Stomach (tissue), 8 donors: ENCODE measurements at regions not wholly inside any gene's neighbourhood (a gene's known extent, or its start where the extent isn't known, plus 50 kb on each side); places are given as distances from the start of the nearest gene placed in this dataset.

Source experiments
- DNase-seq, 2 donors: peaks; one replicate each; pipeline versions ENCODE4 v3.0.0 to v3.0.0-alpha.2; 2013 to 2019
- H3K27ac ChIP-seq, 5 donors: fragments of 200-600 bp in 4 of 5; sonication (generic) in 4 of 5; one replicate each; pipeline ENCODE4 v1.5.1; 2013 to 2019; ENCODE audit warnings: mild to moderate bottlenecking in 1 of 5, moderate library complexity in 1 of 5
- H3K27me3 ChIP-seq, 3 donors: fragments of 200-600 bp; sonication (generic); one replicate each; pipeline ENCODE4 v1.5.1; 2017 to 2019; ENCODE audit warnings: mixed run types in 1 of 3
- H3K36me3 ChIP-seq, 4 donors: fragments of 200-600 bp; sonication (generic); 1 replicate in 3 of 4; 2 replicates in 1 of 4; pipeline ENCODE4 v1.5.1; 2016 to 2019
- H3K4me1 ChIP-seq, 4 donors: fragments of 200-600 bp; sonication (generic); one replicate each; pipeline ENCODE4 v1.5.1; 2016 to 2019
- H3K4me3 ChIP-seq, 4 donors: fragments of 200-600 bp; sonication (generic) in 3 of 4; one replicate each; pipeline ENCODE4 v1.5.1; 2016 to 2019; ENCODE audit warnings: mild to moderate bottlenecking in 1 of 4
- H3K9me3 ChIP-seq, 4 donors: fragments of 200-600 bp; sonication (generic); one replicate each; pipeline ENCODE4 v1.5.1; 2016 to 2019
- EP300 ChIP-seq: sonication (generic); formaldehyde crosslinking; IDR thresholded peaks from one replicate; pipeline ENCODE4 v1.6.1; 2017; ENCODE audit warnings: antibody characterized with exemption
- POLR2A ChIP-seq, 4 donors: fragments of 450-650 bp; IDR thresholded peaks; one replicate each; pipeline ENCODE4 v1.6.1; 2016; ENCODE audit warnings: antibody characterized with exemption in 4 of 4, control low read depth in 2 of 4, mild to moderate bottlenecking in 1 of 4, moderate library complexity in 1 of 4
- POLR2AphosphoS5 ChIP-seq, 3 donors: sonication (generic); formaldehyde crosslinking; IDR thresholded peaks; one replicate each; pipeline ENCODE4 v1.6.1; 2016; ENCODE audit warnings: antibody characterized with exemption in 3 of 3
- WGBS, 5 donors: extraction: QIAGEN DNeasy Blood & Tissue Kit in 3 of 5; methylation state at CpG; one replicate each; pipeline versions ENCODE4 v1.1.5 to v1.1.7; 2013 to 2018; 5-methylcytosine and 5-hydroxymethylcytosine counted together
- intact Hi-C: fragments of 100-400 bp; cut with DNase I; formaldehyde crosslinking; loops from one replicate; pipeline ENCODE4 v1.15.1; 2023; ENCODE audit warnings: low total_unique reads
- TF ChIP-seq, protein P1 (sequence below), 7 experiments: fragments of 450-650 bp in 4 of 7; fragments of 200-600 bp in 3 of 7; sonication (generic) in 3 of 7; IDR thresholded peaks; one replicate each; pipeline ENCODE4 v1.5.1; 2016 to 2019; ENCODE audit warnings: antibody characterized with exemption in 7 of 7, control low read depth in 2 of 7, mild to moderate bottlenecking in 1 of 7
- donor health status: healthy with polysubstance abuse.
- donor health status: Bipolar disorder and iron deficiency.
- donor health status: healthy.

GRCh38 chr11:106514706-106515105 lies 437.2 kb downstream of the AASDHPPT start:
- H3K27ac ChIP-seq = no peak overlapping the region
- no peaks in the 10 kb centered on the region for H3K27me3 ChIP-seq
- no peak for TF ChIP-seq EP300
- TF ChIP-seq POLR2A (IDR thresholded peaks at IDR 0.05) = no peak
- no peak for TF ChIP-seq POLR2AphosphoS5 (IDR thresholded peaks at IDR 0.05)
- TF ChIP-seq, protein P1, sequence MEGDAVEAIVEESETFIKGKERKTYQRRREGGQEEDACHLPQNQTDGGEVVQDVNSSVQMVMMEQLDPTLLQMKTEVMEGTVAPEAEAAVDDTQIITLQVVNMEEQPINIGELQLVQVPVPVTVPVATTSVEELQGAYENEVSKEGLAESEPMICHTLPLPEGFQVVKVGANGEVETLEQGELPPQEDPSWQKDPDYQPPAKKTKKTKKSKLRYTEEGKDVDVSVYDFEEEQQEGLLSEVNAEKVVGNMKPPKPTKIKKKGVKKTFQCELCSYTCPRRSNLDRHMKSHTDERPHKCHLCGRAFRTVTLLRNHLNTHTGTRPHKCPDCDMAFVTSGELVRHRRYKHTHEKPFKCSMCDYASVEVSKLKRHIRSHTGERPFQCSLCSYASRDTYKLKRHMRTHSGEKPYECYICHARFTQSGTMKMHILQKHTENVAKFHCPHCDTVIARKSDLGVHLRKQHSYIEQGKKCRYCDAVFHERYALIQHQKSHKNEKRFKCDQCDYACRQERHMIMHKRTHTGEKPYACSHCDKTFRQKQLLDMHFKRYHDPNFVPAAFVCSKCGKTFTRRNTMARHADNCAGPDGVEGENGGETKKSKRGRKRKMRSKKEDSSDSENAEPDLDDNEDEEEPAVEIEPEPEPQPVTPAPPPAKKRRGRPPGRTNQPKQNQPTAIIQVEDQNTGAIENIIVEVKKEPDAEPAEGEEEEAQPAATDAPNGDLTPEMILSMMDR (IDR thresholded peaks at IDR 0.05) = no peak
- H3K4me3 ChIP-seq = no peak overlapping the region
- no peaks in the 10 kb centered on the region for H3K4me1 ChIP-seq
- H3K36me3 ChIP-seq = no peaks in the 10 kb centered on the region
- intact Hi-C loops = no loop called here
- DNase-seq = no peak
- no peaks in the 10 kb centered on the region for H3K9me3 ChIP-seq
- 92 to 100% (median 95%) methylated on average over 1 of the region's 1 CpG for WGBS, 5 donors

- Histone ChIP-seq H3K4me1 (no peaks in the 10 kb centered on the region), H3K27ac (no peak overlapping the region), H3K27me3 (no peaks in the 10 kb centered on the region), H3K9me3 (no peaks in the 10 kb centered on the region), H3K36me3 (no peaks in the 10 kb centered on the region), H3K4me3 (no peak overlapping the region)
- 88 to 96% (median 92%) methylated on average over 2 of the region's 2 CpGs for WGBS, 5 donors
- TF ChIP-seq EP300 (no peak), POLR2A (IDR thresholded peaks at IDR 0.05) (no peak), POLR2AphosphoS5 (IDR thresholded peaks at IDR 0.05) (no peak)
- TF ChIP-seq, protein P1 (IDR thresholded peaks at IDR 0.05) = no peak
- intact Hi-C loops = no loop called here
- no peak for DNase-seq
These were observed 440.0 kb downstream of the AASDHPPT start for GRCh38 chr11:106517426-106517825.

DNA sequence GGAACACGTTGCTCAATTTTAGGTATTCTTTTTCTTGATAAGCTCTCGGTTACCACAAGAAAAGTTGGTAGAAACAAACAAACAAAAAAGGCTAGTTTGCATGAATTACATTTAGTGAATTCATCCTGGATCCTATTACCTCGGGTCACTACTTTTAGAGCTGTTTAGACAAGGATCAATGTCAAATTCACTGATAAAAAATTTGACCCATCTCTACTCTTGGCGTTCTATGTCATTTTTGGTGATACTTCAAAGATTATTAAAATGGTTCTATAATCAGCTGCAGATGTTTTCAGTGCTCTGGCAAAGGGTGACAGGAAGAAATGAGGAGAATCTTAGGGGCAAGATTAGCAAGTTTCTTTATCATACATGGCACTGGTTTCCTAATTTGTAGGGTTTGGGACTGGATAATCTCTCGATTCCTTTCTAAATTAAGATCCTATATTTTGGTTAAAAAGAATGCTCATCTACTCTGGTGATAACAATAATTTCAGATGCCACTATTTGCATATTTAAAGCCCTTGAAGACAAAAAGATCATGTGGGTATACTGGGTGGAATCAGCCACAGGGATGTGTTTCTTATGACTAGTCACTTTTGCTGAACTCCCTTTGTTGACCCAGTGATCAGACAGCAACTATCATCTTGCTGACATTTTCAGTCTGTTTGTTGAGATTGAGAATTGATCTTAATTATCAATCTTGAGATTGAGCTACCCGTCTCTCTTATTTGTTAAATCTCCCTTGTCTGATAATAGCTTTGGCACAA lies 442.9 kb downstream of the AASDHPPT start:
- Histone ChIP-seq H3K36me3 (no peaks in the 10 kb centered on the region), H3K4me3 (no peak overlapping the region), H3K4me1 (no peaks in the 10 kb centered on the region), H3K27ac (no peak overlapping the region), H3K9me3 (no peaks in the 10 kb centered on the region), H3K27me3 (no peaks in the 10 kb centered on the region)
- intact Hi-C loops = no loop called here
- 79 to 85% (median 80%) methylated on average over 6 of the region's 6 CpGs for WGBS, 5 donors
- no peak for DNase-seq
- TF ChIP-seq POLR2AphosphoS5 (IDR thresholded peaks at IDR 0.05) = no peak
- no peak for TF ChIP-seq EP300
- TF ChIP-seq, protein P1 (IDR thresholded peaks at IDR 0.05) = no peak
- no peak for TF ChIP-seq POLR2A (IDR thresholded peaks at IDR 0.05)

DNA sequence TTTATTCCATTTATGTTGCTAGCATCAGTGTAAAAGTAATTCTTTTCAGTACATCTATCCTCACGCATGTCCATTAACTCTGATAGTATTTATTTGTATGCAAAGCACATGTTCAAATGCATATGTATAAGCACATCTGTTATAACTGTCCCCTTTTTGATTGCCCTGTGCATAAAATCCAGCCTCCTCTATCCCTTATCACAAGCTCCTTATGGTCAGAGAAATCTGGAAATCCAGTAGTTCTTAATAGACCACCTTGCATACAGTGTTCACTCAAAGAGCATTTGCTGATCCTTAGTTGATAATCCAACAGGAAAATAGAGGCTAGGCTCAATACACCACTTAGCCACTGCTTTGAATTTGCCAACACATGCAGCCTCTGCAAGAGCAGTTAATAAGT lies 443.5 kb downstream of the AASDHPPT start:
- Histone ChIP-seq H3K4me3 (no peak overlapping the region), H3K36me3 (no peaks in the 10 kb centered on the region), H3K27me3 (no peaks in the 10 kb centered on the region), H3K4me1 (no peaks in the 10 kb centered on the region), H3K9me3 (no peaks in the 10 kb centered on the region), H3K27ac (no peak overlapping the region)
- no peak for DNase-seq
- no peak for TF ChIP-seq POLR2AphosphoS5 (IDR thresholded peaks at IDR 0.05)
- TF ChIP-seq, protein P1 (IDR thresholded peaks at IDR 0.05) = no peak
- no peak for TF ChIP-seq POLR2A (IDR thresholded peaks at IDR 0.05)
- no peak for TF ChIP-seq EP300
- 91 to 96% (median 94%) methylated on average over 1 of the region's 1 CpG for WGBS, 5 donors
- intact Hi-C loops = no loop called here
